Ovary (tissue), 3 donors: ENCODE measurements at regions not wholly inside any gene's neighbourhood (a gene's known extent, or its start where the extent isn't known, plus 50 kb on each side); places are given as distances from the start of the nearest gene placed in this dataset.

Experiments
- CTCF ChIP-seq, 3 donors: fragments of 450-650 bp in 2 of 3; fragments of 200-600 bp in 1 of 3; IDR thresholded peaks; one replicate each; pipeline versions ENCODE4 v1.5.1 to v1.8.0; 2016 to 2022; ENCODE audit warnings: antibody characterized with exemption in 3 of 3, mild to moderate bottlenecking in 1 of 3
- POLR2A ChIP-seq: fragments of 450-650 bp; IDR thresholded peaks from one replicate; pipeline ENCODE4 v1.6.1; 2017; ENCODE audit warnings: antibody characterized with exemption, mild to moderate bottlenecking, moderate library complexity
- donor health status: DM: no; HTN: no; CAD: no.

- TF ChIP-seq CTCF (IDR thresholded peaks at IDR 0.05): no peak
- no peak for TF ChIP-seq POLR2A
These were observed 244.6 kb downstream of the AASDHPPT start for GRCh38 chr11:106322106-106322505.
